ENCODE measurements at regions not wholly inside any gene's neighbourhood (a gene's known extent, or its start where the extent isn't known, plus 50 kb on each side); places are given as distances from the start of the nearest gene placed in this dataset.
A peak's percentile ranks its signal among the peaks of the same experiment; 100 is the strongest.

DNA sequence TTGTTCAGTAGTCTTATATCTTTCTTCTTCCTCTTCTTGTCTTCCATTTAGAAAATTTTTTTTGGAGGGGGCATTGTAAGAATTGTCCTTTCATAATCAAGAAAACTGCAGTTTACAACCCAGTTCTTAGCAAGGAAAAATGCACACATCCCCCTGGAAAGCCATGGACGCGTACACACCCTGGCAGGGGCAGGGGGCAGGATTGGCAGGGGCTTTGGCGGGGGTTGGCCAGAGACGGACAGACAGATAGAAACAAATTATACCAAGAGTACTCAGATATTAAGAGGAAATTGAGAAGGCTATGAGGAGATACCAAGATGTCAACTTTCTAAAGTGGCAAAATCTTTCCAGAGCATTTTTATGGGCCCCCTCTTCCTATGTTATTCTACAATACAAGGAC lies 322.5 kb upstream of the CPXCR1 start:
- no peak for DNase-seq

DNA sequence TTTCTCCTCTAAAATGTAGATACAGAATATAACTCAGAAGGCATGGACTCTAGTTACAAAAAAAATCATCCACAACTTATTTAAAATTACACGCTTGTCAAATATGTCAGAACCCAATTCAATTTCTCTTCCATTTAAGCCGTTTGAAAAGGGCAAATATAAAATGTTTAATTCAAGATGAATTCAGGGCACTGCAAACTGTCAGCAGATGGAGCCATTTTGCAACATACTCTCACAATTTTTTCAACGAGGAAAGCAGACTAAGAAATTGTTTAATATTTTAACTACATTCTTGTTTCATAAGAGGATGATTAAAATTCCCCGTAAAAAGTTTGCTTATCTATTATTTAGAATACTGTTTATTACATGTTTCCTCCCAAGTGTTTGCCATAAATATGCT lies 321.3 kb upstream of the CPXCR1 start:
- DNase-seq = peak in 1 of 2 experiments; percentile 15

DNA sequence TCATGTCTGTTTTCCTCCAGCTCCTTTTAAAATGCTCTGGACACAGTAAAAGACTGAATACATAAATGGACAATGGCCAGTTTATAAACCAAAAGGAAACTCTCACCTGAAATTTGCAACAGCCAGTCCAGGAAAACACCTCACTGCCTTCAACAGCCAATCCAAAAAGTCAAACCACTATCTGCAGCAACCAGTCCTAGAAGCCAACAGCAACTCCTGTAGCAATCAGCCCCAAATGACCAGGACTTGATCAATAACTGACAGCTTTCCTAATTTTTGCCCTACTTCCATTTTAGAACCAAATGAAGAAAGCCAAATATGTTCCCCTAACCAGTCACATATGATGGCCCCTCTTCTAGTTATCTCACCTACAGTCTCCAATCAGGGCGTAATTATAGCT lies 309.5 kb upstream of the CPXCR1 start:
- no peak for DNase-seq

DNA sequence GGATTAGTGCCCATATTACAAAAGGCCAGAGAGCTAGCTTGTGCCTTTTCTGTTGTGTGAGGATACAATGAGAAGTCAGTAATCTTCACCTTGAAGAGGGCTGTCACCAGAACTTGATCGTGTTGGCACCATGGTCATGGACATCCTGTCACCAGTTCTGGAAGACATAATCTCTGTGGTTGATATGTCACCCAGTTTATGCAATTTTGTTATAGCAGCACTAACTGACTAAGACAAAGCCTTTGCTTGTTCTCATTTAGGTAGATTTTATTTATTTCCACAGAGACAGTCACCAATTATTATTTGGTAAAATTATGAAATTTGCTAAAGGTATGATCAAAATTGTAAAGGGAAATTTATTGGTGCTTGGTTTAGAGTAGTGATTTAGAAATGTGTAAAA lies 308.8 kb upstream of the CPXCR1 start:
- DNase-seq = no peak

DNA sequence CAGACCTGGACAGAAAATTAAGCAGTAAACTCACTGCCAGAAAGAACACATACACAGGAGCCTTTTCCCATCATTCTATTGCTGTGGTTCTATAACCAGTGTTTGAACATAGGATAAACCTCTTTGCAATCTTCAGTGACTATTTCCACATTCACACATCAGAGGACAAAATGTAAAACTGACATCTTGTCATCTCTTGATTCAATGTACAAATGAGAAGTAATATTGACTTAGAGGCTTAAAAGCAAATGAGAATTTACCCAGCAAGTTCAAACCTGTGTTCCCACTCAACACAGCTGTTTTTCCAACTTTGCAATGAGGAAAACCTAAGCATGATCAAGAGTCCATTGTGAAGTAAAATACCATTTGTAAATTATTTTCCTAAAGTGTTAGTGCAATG lies 307.1 kb upstream of the CPXCR1 start:
- DNase-seq = no peak
